Body of pancreas (tissue), 4 donors: ENCODE measurements at regions not wholly inside any gene's neighbourhood (a gene's known extent, or its start where the extent isn't known, plus 50 kb on each side); places are given as distances from the start of the nearest gene placed in this dataset.

Experiments
- ATAC-seq: fragments of 150-250 bp; one replicate; pipeline ENCODE4 v1.9.1; 2016
- DNase-seq, 4 donors: peaks; one replicate each; pipeline ENCODE4 v3.0.0-alpha.2; 2019
- H3K27ac ChIP-seq, 4 donors: fragments of 200-600 bp; sonication (generic); 1 replicate in 3 of 4; 2 replicates in 1 of 4; pipeline versions ENCODE4 v1.5.1 to v1.6.1; 2016 to 2019; ENCODE audit warnings: mild to moderate bottlenecking in 1 of 4, mixed read lengths in 1 of 4, moderate library complexity in 1 of 4
- H3K27me3 ChIP-seq, 2 donors: fragments of 200-600 bp; sonication (generic); one replicate each; pipeline ENCODE4 v1.6.0; 2016; ENCODE audit warnings: mild to moderate bottlenecking in 1 of 2
- H3K36me3 ChIP-seq, 2 donors: fragments of 200-600 bp; sonication (generic); replicated peaks in 1 of 2; 2 replicates each; pipeline ENCODE4 v1.5.1; 2016; ENCODE audit warnings: low read depth in 2 of 2; ENCODE audit not compliant: insufficient read depth in 1 of 2
- H3K4me1 ChIP-seq: fragments of 200-600 bp; sonication (generic); one replicate; pipeline ENCODE4 v1.6.0; 2016
- H3K4me3 ChIP-seq, 2 donors: fragments of 200-600 bp; sonication (generic); 1 replicate in 1 of 2; 2 replicates in 1 of 2; pipeline ENCODE4 v1.5.1; 2016 to 2019
- H3K9me3 ChIP-seq, 3 donors: fragments of 200-600 bp; sonication (generic); 1 replicate in 2 of 3; 2 replicates in 1 of 3; pipeline ENCODE4 v1.5.1; 2016
- POLR2A ChIP-seq, 3 donors: fragments of 450-650 bp; IDR thresholded peaks; one replicate each; pipeline ENCODE4 v1.6.1; 2016; ENCODE audit warnings: antibody characterized with exemption in 3 of 3, mild to moderate bottlenecking in 2 of 3
- WGBS, 2 donors: methylation state at CpG; one replicate each; pipeline ENCODE4 v1.1.5; 2017; 5-methylcytosine and 5-hydroxymethylcytosine counted together
- intact Hi-C: fragments of 100-400 bp; cut with DNase I; formaldehyde crosslinking; loops from one replicate; pipeline ENCODE4 v1.15.1; 2023
- TF ChIP-seq, protein P1 (sequence below), 7 experiments: fragments of 450-650 bp in 4 of 7; fragments of 200-600 bp in 3 of 7; sonication (generic) in 3 of 7; IDR thresholded peaks; one replicate each; pipeline ENCODE4 v1.5.1; 2016 to 2019; ENCODE audit warnings: antibody characterized with exemption in 7 of 7

DNA sequence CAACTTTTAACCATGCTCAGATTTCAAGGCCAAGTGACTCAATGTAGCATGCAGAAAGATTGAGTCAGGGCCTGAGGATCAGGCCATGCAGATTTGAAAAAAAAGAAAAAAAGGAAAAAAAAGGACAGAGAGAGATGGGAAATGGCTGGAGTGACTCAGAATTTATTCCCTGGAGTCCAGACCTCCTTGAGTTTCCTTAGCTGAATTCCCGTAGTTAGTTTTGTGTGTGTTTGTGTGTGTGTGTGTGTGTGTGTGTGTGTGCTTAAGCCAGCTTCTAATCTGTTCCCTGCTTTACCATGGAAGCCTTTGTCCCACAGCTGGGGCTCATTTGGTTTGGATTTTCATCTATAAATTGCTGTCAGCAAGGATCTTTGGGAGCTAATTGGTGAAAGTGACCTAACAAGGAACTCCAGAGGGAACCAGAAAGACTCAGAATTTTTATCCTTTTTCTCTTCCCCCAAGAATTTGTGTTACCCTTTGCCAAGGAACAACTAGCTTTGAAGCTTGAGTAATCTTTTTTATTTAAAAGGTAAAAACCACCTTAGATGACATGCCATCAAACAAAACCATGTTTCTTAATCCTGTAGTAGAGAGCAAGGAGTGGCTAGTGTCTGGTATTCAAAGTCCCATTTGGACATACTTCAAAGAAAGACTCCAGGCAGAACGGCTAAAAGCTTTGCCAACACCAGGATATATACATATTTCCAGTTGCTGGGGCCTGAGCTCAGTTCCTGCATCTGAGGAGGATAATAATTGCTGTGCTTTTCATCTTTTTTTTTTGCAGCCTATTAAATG lies 109.0 kb upstream of the DDIT4L start:
- no peak for TF ChIP-seq POLR2A (IDR thresholded peaks at IDR 0.05)
- TF ChIP-seq, protein P1, sequence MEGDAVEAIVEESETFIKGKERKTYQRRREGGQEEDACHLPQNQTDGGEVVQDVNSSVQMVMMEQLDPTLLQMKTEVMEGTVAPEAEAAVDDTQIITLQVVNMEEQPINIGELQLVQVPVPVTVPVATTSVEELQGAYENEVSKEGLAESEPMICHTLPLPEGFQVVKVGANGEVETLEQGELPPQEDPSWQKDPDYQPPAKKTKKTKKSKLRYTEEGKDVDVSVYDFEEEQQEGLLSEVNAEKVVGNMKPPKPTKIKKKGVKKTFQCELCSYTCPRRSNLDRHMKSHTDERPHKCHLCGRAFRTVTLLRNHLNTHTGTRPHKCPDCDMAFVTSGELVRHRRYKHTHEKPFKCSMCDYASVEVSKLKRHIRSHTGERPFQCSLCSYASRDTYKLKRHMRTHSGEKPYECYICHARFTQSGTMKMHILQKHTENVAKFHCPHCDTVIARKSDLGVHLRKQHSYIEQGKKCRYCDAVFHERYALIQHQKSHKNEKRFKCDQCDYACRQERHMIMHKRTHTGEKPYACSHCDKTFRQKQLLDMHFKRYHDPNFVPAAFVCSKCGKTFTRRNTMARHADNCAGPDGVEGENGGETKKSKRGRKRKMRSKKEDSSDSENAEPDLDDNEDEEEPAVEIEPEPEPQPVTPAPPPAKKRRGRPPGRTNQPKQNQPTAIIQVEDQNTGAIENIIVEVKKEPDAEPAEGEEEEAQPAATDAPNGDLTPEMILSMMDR (IDR thresholded peaks at IDR 0.05) = no peak
- DNase-seq (peak in 1 of 4 donors; percentile 29), ATAC-seq (peak; percentile 67)
- intact Hi-C loops = no loop called here
- 39 to 47% methylated on average over 2 of the region's 2 CpGs for WGBS, 2 donors
- no peaks in the 10 kb centered on the region for H3K36me3 ChIP-seq
- no peaks in the 10 kb centered on the region for H3K27me3 ChIP-seq
- H3K4me3 ChIP-seq = no peak overlapping the region
- no peaks in the 10 kb centered on the region for H3K4me1 ChIP-seq
- no peaks in the 10 kb centered on the region for H3K9me3 ChIP-seq
- no peak overlapping the region for H3K27ac ChIP-seq

DNA sequence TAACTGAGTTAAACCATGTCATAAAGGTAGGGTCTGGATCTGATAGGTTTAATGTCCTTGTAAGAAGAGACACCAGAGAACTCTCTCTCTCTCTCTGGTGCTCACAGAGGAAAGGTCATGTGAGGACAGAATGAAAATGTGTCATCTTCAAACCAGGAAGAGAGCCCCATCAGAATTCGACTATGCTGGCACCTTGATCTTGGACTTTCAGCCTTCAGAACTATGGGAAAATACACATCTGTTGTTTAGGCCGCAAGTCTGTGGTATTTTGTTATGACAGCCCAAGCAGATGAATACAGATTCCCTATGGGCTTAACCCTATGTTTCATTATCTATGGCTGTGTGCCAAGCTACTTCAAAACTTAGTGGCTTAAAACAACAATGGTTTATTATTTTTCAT lies 105.5 kb upstream of the DDIT4L start:
- Histone ChIP-seq H3K4me1 (no peaks in the 10 kb centered on the region), H3K27ac (no peak overlapping the region), H3K36me3 (no peaks in the 10 kb centered on the region), H3K4me3 (no peak overlapping the region), H3K27me3 (no peaks in the 10 kb centered on the region), H3K9me3 (no peaks in the 10 kb centered on the region)
- ATAC-seq (no peak), DNase-seq (no peak)
- WGBS, 2 donors = 14 to 36% methylated on average over 2 of the region's 2 CpGs
- intact Hi-C loops = no loop called here
- TF ChIP-seq POLR2A (IDR thresholded peaks at IDR 0.05) = no peak
- TF ChIP-seq, protein P1 (IDR thresholded peaks at IDR 0.05) = no peak

DNA sequence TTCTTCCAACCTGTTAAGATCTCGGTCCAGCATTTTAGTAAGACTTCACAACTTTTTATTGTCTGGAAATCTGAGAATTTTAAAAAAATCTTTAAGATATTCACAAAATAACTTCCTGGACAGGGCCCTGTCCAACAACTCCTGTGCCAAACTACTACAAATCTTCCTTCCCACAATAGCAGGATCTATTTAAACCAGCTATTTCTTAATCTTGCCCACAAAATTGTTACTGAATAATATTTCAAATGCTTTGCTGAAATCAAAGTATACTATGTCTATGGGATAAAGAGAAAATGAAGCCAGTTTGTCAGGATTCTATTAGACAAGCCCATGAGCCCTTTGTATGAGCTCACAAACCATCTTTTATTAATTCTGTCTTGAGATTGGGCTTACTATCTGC lies 104.1 kb upstream of the DDIT4L start:
- ATAC-seq (no peak), DNase-seq (no peak)
- H3K4me3 ChIP-seq = no peak overlapping the region
- no peaks in the 10 kb centered on the region for H3K4me1 ChIP-seq
- H3K27me3 ChIP-seq = no peaks in the 10 kb centered on the region
- intact Hi-C loops = no loop called here
- H3K27ac ChIP-seq = no peak overlapping the region
- no peaks in the 10 kb centered on the region for H3K36me3 ChIP-seq
- TF ChIP-seq POLR2A (IDR thresholded peaks at IDR 0.05) = no peak
- TF ChIP-seq, protein P1 (IDR thresholded peaks at IDR 0.05) = no peak
- no peaks in the 10 kb centered on the region for H3K9me3 ChIP-seq
- 61 to 71% methylated on average over 1 of the region's 1 CpG for WGBS, 2 donors

DNA sequence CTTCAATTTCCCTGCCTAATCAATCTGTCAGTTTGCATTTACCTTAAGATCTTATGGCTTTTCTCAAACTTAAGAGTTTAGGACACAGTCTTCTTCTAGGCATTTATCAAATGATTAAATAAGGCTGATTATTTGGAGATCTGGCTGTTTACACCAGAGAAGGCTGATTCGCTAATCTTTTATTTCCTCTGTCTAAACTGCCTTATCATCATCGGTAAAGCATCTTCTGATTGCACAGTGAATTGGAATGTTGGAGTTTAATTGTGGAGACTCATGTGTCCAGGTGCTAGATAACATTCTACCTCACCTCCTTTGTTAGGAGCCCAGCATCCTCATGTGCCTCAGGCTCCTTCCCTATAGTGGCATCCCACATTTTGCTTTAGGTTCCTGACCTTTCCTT lies 100.3 kb upstream of the DDIT4L start:
- no peaks in the 10 kb centered on the region for H3K9me3 ChIP-seq
- no peaks in the 10 kb centered on the region for H3K27me3 ChIP-seq
- intact Hi-C loops = no loop called here
- no peaks in the 10 kb centered on the region for H3K4me1 ChIP-seq
- no peak for TF ChIP-seq POLR2A (IDR thresholded peaks at IDR 0.05)
- TF ChIP-seq, protein P1 (IDR thresholded peaks at IDR 0.05) = no peak
- ATAC-seq (no peak), DNase-seq (no peak)
- WGBS, 2 donors = 36 to 57% methylated on average over 2 of the region's 2 CpGs
- no peak overlapping the region for H3K4me3 ChIP-seq
- no peaks in the 10 kb centered on the region for H3K36me3 ChIP-seq
- H3K27ac ChIP-seq = no peak overlapping the region

DNA sequence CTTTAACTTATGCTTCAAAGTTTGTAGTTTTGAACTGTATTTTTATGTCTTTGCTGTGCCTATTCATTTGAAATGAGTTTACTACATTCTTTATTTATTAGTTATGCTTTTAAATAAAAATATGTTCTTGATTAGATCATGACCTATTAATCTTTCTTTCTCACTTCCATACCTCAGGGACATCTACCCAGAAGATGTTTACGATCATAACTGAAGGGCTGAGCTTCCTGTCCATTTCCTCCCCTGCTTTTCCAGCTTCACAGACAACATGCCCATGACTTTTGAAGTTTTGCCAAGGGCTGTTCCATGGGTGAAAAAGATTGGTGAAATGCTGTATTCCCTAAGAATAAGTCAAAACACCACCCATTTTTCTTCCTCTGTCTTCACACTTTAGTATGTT lies 99.7 kb upstream of the DDIT4L start:
- DNase-seq (no peak), ATAC-seq (no peak)
- Histone ChIP-seq H3K4me1 (no peaks in the 10 kb centered on the region), H3K27ac (no peak overlapping the region), H3K36me3 (no peaks in the 10 kb centered on the region), H3K9me3 (no peaks in the 10 kb centered on the region), H3K27me3 (no peaks in the 10 kb centered on the region), H3K4me3 (no peak overlapping the region)
- no peak for TF ChIP-seq POLR2A (IDR thresholded peaks at IDR 0.05)
- TF ChIP-seq, protein P1 (IDR thresholded peaks at IDR 0.05) = no peak
- 59 to 67% methylated on average over 1 of the region's 1 CpG for WGBS, 2 donors
- intact Hi-C loops = no loop called here
